HepG2 (cell line): ENCODE measurements at regions not wholly inside any gene's neighbourhood (a gene's known extent, or its start where the extent isn't known, plus 50 kb on each side); places are given as distances from the start of the nearest gene placed in this dataset.

Source experiments
- BRF2 ChIP-seq: sonication (generic); formaldehyde crosslinking; IDR thresholded peaks from 2 replicates; pipeline ENCODE4 v1.8.1; 2022; ENCODE audit warnings: mild to moderate bottlenecking, missing genetic modification reagents
- FUBP1 ChIP-seq: sonication (generic); formaldehyde crosslinking; IDR thresholded peaks from 2 replicates; pipeline ENCODE4 v1.5.1; 2020; ENCODE audit warnings: missing genetic modification reagents, mild to moderate bottlenecking, borderline replicate concordance
- GATAD1 ChIP-seq: IDR thresholded peaks from 2 replicates; pipeline ENCODE4 v1.6.1; 2016; ENCODE audit warnings: missing genetic modification reagents, missing compliant biosample characterization
- HOXA3 ChIP-seq: sonication (generic); formaldehyde crosslinking; IDR thresholded peaks from 2 replicates; pipeline ENCODE4 v1.5.0; 2020; ENCODE audit warnings: missing genetic modification reagents
- NFYC ChIP-seq: IDR thresholded peaks from 2 replicates; pipeline ENCODE4 v1.6.1; 2016; ENCODE audit warnings: missing genetic modification reagents, missing compliant biosample characterization
- THAP8 ChIP-seq: sonication (generic); formaldehyde crosslinking; IDR thresholded peaks from 2 replicates; pipeline ENCODE4 v1.5.1; 2020; ENCODE audit warnings: missing genetic modification reagents, mild to moderate bottlenecking, borderline replicate concordance
- ZMAT5 ChIP-seq: sonication (generic); formaldehyde crosslinking; IDR thresholded peaks from 2 replicates; pipeline ENCODE4 v1.5.0; 2020; ENCODE audit warnings: mild to moderate bottlenecking, low read depth, missing genetic modification reagents, borderline replicate concordance
- ZNF121 ChIP-seq: sonication (generic); formaldehyde crosslinking; IDR thresholded peaks from 2 replicates; pipeline ENCODE4 v1.5.0; 2020; ENCODE audit warnings: mild to moderate bottlenecking, missing genetic modification reagents
- ZNF460 ChIP-seq: sonication (generic); formaldehyde crosslinking; IDR thresholded peaks from 2 replicates; pipeline ENCODE4 v1.5.1; 2020; ENCODE audit warnings: missing genetic modification reagents, mild to moderate bottlenecking, borderline replicate concordance
- ZNF503 ChIP-seq: sonication (generic); formaldehyde crosslinking; IDR thresholded peaks from 2 replicates; pipeline ENCODE4 v1.4.0; 2020; ENCODE audit warnings: missing genetic modification reagents
- ZNF780A ChIP-seq: sonication (generic); formaldehyde crosslinking; IDR thresholded peaks from 2 replicates; pipeline ENCODE4 v1.8.0; 2022; ENCODE audit warnings: mild to moderate bottlenecking, missing genetic modification reagents, moderate library complexity
- ZNF883 ChIP-seq: sonication (generic); formaldehyde crosslinking; IDR thresholded peaks from 2 replicates; pipeline ENCODE4 v1.5.1; 2020; ENCODE audit warnings: mild to moderate bottlenecking, missing genetic modification reagents; ENCODE audit errors: not compliant biosample characterization

GRCh38 chr5:107770051-107770450, 99.3 kb upstream of the EFNA5 start (continued):
- no peak for TF ChIP-seq ZNF503 (CRISPR knock-in tag)
- TF ChIP-seq THAP8, result no peak
- no peak for TF ChIP-seq HOXA3 (CRISPR knock-in tag)
- no peak for TF ChIP-seq BRF2 (CRISPR knock-in tag)
- TF ChIP-seq FUBP1, result no peak
- no peak for TF ChIP-seq ZNF121 (CRISPR knock-in tag)
- TF ChIP-seq GATAD1 (CRISPR knock-in tag), result no peak
- TF ChIP-seq ZNF883 (CRISPR knock-in tag), result no peak
- no peak for TF ChIP-seq ZMAT5 (CRISPR knock-in tag)
- TF ChIP-seq ZNF780A (CRISPR knock-in tag), result no peak
- no peak for TF ChIP-seq ZNF460
- TF ChIP-seq NFYC (CRISPR knock-in tag), result no peak
